Kidney epithelial cell (primary cell): ENCODE measurements at regions not wholly inside any gene's neighbourhood (a gene's known extent, or its start where the extent isn't known, plus 50 kb on each side); places are given as distances from the start of the nearest gene placed in this dataset.

Experiments used
- DNase-seq: peaks from one replicate; pipeline ENCODE4 v3.0.0-alpha.2; 2010; ENCODE audit warnings: low read depth
- H3K27me3 ChIP-seq: 2 replicates; pipeline ENCODE4 v1.6.0; 2011; ENCODE audit warnings: low read length; ENCODE audit not compliant: control insufficient read depth, insufficient read depth
- H3K36me3 ChIP-seq: 2 replicates; pipeline ENCODE4 v1.5.1; 2011; ENCODE audit warnings: low read length; ENCODE audit not compliant: control insufficient read depth, insufficient read depth
- H3K4me3 ChIP-seq: 2 replicates; pipeline ENCODE4 v1.5.1; 2011; ENCODE audit warnings: low read depth, mild to moderate bottlenecking, control low read depth, low read length
- CTCF ChIP-seq: IDR thresholded peaks from 2 replicates; pipeline ENCODE4 v1.5.1; 2011; ENCODE audit warnings: mild to moderate bottlenecking, moderate library complexity, low read length, control low read depth, inconsistent platforms; ENCODE audit not compliant: insufficient read depth, poor library complexity, severe bottlenecking

- DNase-seq, result no peak
- no peak overlapping the region for H3K4me3 ChIP-seq
- no peaks in the 10 kb centered on the region for H3K27me3 ChIP-seq
- no peaks in the 10 kb centered on the region for H3K36me3 ChIP-seq
- TF ChIP-seq CTCF, result no peak
These were observed 106.5 kb downstream of the HTR1B start for GRCh38 chr6:77356821-77357220.

GRCh38 chr6:77354581-77354980 is 108.7 kb downstream of the HTR1B start:
- no peaks in the 10 kb centered on the region for H3K36me3 ChIP-seq
- no peak overlapping the region for H3K4me3 ChIP-seq
- no peak for DNase-seq
- no peaks in the 10 kb centered on the region for H3K27me3 ChIP-seq
- TF ChIP-seq CTCF, result no peak

- no peak overlapping the region for H3K4me3 ChIP-seq
- H3K27me3 ChIP-seq, result no peaks in the 10 kb centered on the region
- no peaks in the 10 kb centered on the region for H3K36me3 ChIP-seq
- DNase-seq, result no peak
- no peak for TF ChIP-seq CTCF
These were observed 110.2 kb downstream of the HTR1B start for GRCh38 chr6:77353129-77353528.

- H3K27me3 ChIP-seq, result no peaks in the 10 kb centered on the region
- no peak for TF ChIP-seq CTCF
- no peak overlapping the region for H3K4me3 ChIP-seq
- H3K36me3 ChIP-seq, result no peaks in the 10 kb centered on the region
- DNase-seq, result no peak
These were observed 122.0 kb downstream of the HTR1B start for GRCh38 chr6:77341058-77341986.

- no peak overlapping the region for H3K4me3 ChIP-seq
- no peak for DNase-seq
- H3K36me3 ChIP-seq, result no peaks in the 10 kb centered on the region
- H3K27me3 ChIP-seq, result no peaks in the 10 kb centered on the region
- no peak for TF ChIP-seq CTCF
These were observed 123.0 kb downstream of the HTR1B start for GRCh38 chr6:77340331-77340730.

- H3K4me3 ChIP-seq, result no peak overlapping the region
- no peaks in the 10 kb centered on the region for H3K27me3 ChIP-seq
- no peak for TF ChIP-seq CTCF
- H3K36me3 ChIP-seq, result no peaks in the 10 kb centered on the region
- no peak for DNase-seq
These were observed 123.4 kb downstream of the HTR1B start for GRCh38 chr6:77339926-77340325.
